Lower lobe of right lung (tissue), 2 donors: ENCODE measurements at regions not wholly inside any gene's neighbourhood (a gene's known extent, or its start where the extent isn't known, plus 50 kb on each side); places are given as distances from the start of the nearest gene placed in this dataset.
"Not testable (repeated sequence)": the region's sequence is repeated elsewhere in the genome, so short reads cannot be mapped to it uniquely, and the experiment has no call there.

Experiments used
- ATAC-seq, 2 donors: fragments of 200-7000 bp; cut with Tn5 transposase; one replicate each; pipeline ENCODE4 v1.9.1; 2020 to 2022; ENCODE audit warnings: mild to moderate bottlenecking in 2 of 2, moderate library complexity in 2 of 2
- DNase-seq: peaks from one replicate; pipeline ENCODE4 v3.0.0-alpha.2; 2020
- H3K27ac ChIP-seq: fragments of 200-600 bp; one replicate; pipeline ENCODE4 v1.8.0; 2022
- H3K27me3 ChIP-seq: fragments of 200-600 bp; one replicate; pipeline ENCODE4 v1.8.0; 2022; ENCODE audit warnings: low read depth
- H3K36me3 ChIP-seq: fragments of 200-600 bp; one replicate; pipeline ENCODE4 v1.8.0; 2022; ENCODE audit warnings: mild to moderate bottlenecking
- H3K4me1 ChIP-seq: fragments of 200-600 bp; one replicate; pipeline ENCODE4 v1.8.0; 2022
- H3K4me3 ChIP-seq: fragments of 200-600 bp; one replicate; pipeline ENCODE4 v1.8.0; 2022; ENCODE audit warnings: mild to moderate bottlenecking
- H3K9me3 ChIP-seq: fragments of 200-600 bp; one replicate; pipeline ENCODE4 v1.8.0; 2022
- intact Hi-C: fragments of 100-400 bp; cut with DNase I; formaldehyde crosslinking; loops from one replicate; pipeline ENCODE4 v1.11.0; 2022
- TF ChIP-seq, protein P1 (sequence below): fragments of 200-600 bp; IDR thresholded peaks from one replicate; pipeline ENCODE4 v1.8.0; 2022; ENCODE audit warnings: antibody characterized with exemption, mild to moderate bottlenecking
- donor health status: DM: no; HTN: yes; CAD: no; lungs with severe emphysema.

DNA sequence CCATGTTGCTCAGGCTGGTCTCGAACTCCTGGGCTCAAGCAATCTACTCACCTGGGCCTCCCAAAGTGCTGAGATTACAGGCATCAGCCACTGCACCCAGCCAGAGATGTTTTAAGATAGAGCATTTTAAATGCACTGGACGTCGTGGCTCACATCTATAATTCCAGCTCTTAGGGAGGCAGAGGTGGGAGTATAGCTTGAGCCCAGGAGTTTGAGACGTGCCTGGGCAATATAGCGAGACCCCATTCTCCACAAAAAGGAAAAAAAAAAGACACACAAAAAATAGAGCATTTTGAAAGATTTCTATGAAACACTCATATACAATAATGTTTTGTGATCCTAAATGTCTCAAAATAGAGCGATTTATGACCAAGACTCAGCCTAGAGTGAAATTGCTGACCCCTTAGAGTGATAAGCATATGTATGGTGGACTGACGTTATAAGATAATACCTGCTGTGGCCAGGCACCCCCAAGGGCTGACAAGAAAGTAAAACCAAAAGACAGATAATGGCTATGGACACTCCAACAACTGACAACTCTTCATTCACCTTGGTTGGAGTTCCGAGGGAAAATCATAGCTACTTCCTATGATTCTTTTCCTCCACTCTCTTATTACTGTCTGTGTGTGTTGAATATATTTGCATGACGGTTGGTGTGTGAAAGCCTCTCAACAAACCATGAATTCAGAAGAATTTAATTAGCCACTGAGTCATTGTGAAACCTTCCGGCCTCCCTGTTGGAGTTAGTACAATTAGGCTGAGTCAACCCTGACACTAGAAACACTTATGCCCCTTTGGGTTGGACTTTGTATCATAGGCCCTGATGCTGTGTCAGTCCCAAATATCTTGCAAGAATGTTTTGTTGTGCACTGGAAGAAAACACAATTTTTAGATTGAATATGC is 526.5 kb upstream of the NUDT12 start:
- Histone ChIP-seq H3K27ac (no peak overlapping the region), H3K36me3 (no peaks in the 10 kb centered on the region), H3K4me3 (no peak overlapping the region), H3K27me3 (no peaks in the 10 kb centered on the region), H3K4me1 (no peaks in the 10 kb centered on the region), H3K9me3 (no peaks in the 10 kb centered on the region)
- DNase-seq (no peak), ATAC-seq (no peak)
- intact Hi-C loops, result no loop called here
- TF ChIP-seq, protein P1, sequence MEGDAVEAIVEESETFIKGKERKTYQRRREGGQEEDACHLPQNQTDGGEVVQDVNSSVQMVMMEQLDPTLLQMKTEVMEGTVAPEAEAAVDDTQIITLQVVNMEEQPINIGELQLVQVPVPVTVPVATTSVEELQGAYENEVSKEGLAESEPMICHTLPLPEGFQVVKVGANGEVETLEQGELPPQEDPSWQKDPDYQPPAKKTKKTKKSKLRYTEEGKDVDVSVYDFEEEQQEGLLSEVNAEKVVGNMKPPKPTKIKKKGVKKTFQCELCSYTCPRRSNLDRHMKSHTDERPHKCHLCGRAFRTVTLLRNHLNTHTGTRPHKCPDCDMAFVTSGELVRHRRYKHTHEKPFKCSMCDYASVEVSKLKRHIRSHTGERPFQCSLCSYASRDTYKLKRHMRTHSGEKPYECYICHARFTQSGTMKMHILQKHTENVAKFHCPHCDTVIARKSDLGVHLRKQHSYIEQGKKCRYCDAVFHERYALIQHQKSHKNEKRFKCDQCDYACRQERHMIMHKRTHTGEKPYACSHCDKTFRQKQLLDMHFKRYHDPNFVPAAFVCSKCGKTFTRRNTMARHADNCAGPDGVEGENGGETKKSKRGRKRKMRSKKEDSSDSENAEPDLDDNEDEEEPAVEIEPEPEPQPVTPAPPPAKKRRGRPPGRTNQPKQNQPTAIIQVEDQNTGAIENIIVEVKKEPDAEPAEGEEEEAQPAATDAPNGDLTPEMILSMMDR, result no peak

DNA sequence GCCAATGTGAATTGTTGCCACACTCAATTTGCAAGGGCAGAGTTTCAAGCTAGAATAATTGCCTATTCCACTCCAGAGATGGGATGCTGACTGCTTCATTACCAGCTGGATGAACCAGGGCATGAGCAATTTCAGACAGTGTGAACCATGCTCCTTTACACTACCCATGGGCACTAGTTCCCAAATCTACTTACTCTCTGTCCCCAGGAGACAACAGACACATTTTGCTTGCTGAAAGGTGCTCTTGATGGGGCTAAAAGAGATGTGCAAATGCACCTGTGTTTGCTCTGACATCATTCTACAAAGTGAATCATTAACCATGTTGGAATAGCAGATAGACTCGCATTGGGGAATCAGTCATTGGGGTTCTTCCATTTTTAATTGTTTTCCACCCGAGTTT is 522.3 kb upstream of the NUDT12 start:
- no peaks in the 10 kb centered on the region for H3K4me1 ChIP-seq
- TF ChIP-seq, protein P1, result no peak
- H3K4me3 ChIP-seq, result no peak overlapping the region
- intact Hi-C loops, result no loop called here
- no peaks in the 10 kb centered on the region for H3K9me3 ChIP-seq
- DNase-seq (no peak), ATAC-seq (no peak)
- H3K27ac ChIP-seq, result no peak overlapping the region
- H3K36me3 ChIP-seq, result no peaks in the 10 kb centered on the region
- no peaks in the 10 kb centered on the region for H3K27me3 ChIP-seq

DNA sequence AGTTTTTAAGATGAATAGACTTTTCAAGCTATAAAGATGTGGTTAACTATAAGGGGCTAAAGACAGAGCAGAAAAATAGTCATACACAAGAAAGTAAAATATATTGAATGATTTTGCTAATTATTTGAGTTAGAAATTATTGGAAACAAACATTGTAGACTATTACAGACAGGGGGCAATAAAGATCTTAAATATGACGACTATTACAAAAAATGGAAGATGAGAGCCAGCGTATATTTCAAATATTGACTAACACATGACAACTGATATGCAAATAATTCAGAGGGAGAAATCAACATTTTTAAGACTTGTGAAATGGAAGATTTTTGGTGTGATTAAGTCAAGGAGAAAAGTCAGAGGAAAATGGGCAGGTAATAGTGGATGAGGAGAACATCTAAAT is 520.2 kb upstream of the NUDT12 start:
- no peak for ATAC-seq
- Histone ChIP-seq H3K36me3 (no peaks in the 10 kb centered on the region), H3K4me1 (no peaks in the 10 kb centered on the region), H3K27ac (no peak overlapping the region), H3K27me3 (no peaks in the 10 kb centered on the region), H3K9me3 (no peaks in the 10 kb centered on the region), H3K4me3 (no peak overlapping the region)
- TF ChIP-seq, protein P1, result no peak
- intact Hi-C loops, result no loop called here
- no peak for DNase-seq

DNA sequence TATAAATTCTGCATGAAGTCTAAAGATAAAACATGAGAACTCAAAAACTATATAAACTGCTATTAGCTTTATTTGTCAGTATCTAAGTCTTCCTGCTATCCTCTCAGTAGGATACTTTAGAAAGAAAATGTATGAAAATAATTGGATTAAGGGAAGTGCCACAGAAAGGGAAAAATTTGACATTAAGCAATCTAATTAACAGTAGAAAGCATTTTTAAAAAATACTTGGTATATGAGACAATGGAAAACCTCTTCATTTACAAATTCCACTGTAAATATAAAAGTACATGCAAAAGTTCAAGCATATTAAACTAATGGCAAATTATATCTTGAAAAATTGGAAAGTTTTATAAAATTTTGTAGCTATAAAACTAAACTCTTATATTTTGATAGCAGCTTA is 518.6 kb upstream of the NUDT12 start:
- Histone ChIP-seq H3K9me3 (no peaks in the 10 kb centered on the region), H3K4me3 (no peak overlapping the region), H3K27me3 (no peaks in the 10 kb centered on the region), H3K36me3 (no peaks in the 10 kb centered on the region), H3K27ac (no peak overlapping the region), H3K4me1 (no peaks in the 10 kb centered on the region)
- DNase-seq (no peak), ATAC-seq (no peak)
- intact Hi-C loops, result no loop called here
- TF ChIP-seq, protein P1, result no peak

DNA sequence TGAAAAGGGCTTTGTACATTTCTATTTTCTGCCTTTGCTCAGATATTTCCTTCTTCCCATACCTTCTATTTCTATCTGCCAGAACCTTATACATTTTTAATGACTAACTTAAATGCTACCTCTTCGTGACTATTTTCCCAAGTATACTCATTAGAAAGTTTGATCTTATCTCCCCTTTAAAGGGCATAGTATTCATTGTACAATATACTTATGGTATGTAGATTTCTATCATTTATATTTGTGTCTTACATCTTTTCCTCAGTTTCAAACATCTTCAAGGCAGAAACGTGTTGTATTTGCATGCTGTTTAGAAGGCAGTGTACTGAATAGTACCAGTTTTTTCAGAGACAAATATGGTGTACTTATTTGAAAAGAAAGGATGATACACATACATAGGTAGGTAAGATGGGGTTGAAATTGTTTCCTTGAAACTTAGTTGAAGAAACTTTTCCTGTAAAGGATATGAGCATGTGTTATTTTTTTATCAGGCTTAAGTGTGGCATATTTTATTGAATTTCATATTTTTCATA is 518.1 kb upstream of the NUDT12 start:
- no peak for DNase-seq
- Histone ChIP-seq H3K4me3 (no peak overlapping the region), H3K4me1 (no peaks in the 10 kb centered on the region), H3K36me3 (no peaks in the 10 kb centered on the region), H3K9me3 (no peaks in the 10 kb centered on the region), H3K27ac (no peak overlapping the region), H3K27me3 (no peaks in the 10 kb centered on the region)
- intact Hi-C loops, result no loop called here
- no peak for ATAC-seq
- TF ChIP-seq, protein P1, result no peak

DNA sequence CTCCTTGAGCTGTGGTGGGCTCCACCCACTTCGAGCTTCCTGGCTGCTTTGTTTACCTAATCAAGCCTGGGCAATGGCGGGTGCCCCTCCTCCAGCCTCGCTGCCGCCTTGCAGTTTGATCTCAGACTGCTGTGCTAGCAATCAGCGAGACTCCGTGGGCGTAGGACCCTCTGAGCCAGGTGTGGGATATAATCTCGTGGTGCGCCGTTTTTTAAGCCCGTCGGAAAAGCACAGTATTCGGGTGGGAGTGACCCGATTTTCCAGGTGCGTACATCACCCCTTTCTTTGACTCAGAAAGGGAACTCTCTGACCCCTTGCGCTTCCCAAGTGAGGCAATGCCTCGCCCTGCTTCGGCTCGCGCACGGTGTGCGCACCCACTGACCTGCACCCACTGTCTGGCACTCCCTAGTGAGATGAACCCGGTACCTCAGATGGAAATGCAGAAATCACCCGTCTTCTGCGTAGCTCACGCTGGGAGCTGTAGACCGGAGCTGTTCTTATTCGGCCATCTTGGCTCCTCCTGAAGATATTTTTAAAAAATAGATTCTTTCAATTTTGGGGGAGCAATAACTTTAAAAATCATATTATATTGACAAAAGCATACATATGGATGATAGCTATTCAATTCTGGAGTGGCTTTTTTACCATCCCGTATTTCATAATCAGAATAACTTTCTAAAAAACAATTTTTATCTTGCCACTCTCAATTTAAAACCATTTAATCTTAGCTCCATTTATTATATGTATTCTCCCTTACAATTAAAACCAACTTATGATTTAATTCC is 517.5 kb upstream of the NUDT12 start:
- not testable (repeated sequence) for H3K9me3 ChIP-seq

More for the DNA sequence above, 517.5 kb upstream of the NUDT12 start:
- ATAC-seq, intact Hi-C loops, DNase-seq, H3K27ac ChIP-seq, H3K4me3 ChIP-seq, H3K36me3 ChIP-seq, H3K27me3 ChIP-seq, H3K4me1 ChIP-seq: not testable (repeated sequence)
